NB4 (cell line): ENCODE measurements at regions not wholly inside any gene's neighbourhood (a gene's known extent, or its start where the extent isn't known, plus 50 kb on each side); places are given as distances from the start of the nearest gene placed in this dataset.

Experiments
- POLR2A ChIP-seq: IDR thresholded peaks from 2 replicates; pipeline ENCODE4 v1.6.1; 2011; ENCODE audit warnings: mild to moderate bottlenecking; ENCODE audit not compliant: insufficient read length; ENCODE audit errors: extremely low read depth
- TF ChIP-seq, protein P1 (sequence below): IDR thresholded peaks from one replicate; pipeline ENCODE4 v1.5.1; 2012; ENCODE audit warnings: low read depth, low read length
- TF ChIP-seq, protein P2 (sequence below): IDR thresholded peaks from 2 replicates; pipeline ENCODE4 v1.6.1; 2011; ENCODE audit warnings: low read depth, low read length

DNA sequence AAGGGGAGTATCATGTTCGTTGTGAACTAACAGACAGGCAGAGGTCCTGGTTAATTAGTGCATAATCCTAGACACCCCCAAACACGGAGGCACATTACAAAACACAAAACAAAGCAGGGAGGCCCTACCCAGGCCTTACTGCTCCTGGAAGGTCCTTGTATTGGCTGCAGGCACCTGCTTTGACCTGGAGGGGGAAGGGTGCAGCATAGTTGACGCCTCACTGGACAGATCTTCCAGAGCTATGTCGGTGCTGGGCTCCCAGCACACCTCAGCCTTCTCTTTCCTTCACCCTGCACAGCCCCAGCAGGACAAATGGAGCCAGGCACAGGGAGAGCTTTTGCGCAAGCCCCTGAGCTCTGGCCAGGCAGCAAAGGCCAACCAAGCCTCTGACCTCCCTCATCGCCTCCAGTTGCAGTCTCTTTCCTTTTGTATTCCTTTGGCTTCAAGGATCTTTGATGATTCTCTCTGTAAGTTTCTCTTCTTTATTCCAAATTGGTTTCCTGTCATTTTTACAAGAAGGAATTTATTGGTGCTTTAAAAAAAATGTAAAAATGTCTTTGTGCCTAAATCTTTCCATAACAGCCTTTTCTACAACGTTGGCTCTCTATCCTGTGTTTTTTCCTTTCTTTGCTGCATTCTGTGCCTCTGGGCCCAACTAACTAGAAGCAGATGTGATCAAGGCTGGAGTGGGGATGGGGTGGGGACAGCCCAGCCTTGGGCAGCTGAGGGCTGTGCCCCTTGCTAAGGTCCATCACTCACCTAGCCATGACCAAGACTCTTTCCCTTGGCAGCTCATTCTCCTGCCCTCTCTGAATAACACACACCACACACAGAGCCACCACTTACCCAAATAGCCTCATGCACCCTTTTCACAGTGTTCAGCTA, 317.1 kb upstream of the NPVF start:
- TF ChIP-seq, protein P1, sequence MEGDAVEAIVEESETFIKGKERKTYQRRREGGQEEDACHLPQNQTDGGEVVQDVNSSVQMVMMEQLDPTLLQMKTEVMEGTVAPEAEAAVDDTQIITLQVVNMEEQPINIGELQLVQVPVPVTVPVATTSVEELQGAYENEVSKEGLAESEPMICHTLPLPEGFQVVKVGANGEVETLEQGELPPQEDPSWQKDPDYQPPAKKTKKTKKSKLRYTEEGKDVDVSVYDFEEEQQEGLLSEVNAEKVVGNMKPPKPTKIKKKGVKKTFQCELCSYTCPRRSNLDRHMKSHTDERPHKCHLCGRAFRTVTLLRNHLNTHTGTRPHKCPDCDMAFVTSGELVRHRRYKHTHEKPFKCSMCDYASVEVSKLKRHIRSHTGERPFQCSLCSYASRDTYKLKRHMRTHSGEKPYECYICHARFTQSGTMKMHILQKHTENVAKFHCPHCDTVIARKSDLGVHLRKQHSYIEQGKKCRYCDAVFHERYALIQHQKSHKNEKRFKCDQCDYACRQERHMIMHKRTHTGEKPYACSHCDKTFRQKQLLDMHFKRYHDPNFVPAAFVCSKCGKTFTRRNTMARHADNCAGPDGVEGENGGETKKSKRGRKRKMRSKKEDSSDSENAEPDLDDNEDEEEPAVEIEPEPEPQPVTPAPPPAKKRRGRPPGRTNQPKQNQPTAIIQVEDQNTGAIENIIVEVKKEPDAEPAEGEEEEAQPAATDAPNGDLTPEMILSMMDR, result no peak
- TF ChIP-seq POLR2A, result no peak
- TF ChIP-seq, protein P2, sequence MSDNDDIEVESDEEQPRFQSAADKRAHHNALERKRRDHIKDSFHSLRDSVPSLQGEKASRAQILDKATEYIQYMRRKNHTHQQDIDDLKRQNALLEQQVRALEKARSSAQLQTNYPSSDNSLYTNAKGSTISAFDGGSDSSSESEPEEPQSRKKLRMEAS, result no peak
